ENCODE measurements at regions not wholly inside any gene's neighbourhood (a gene's known extent, or its start where the extent isn't known, plus 50 kb on each side); places are given as distances from the start of the nearest gene placed in this dataset.
"Not testable (repeated sequence)": the region's sequence is repeated elsewhere in the genome, so short reads cannot be mapped to it uniquely, and the experiment has no call there.

- DNase-seq = no peak
- Mint-ChIP-seq H3K4me1 (ENCODE audit: low read depth, unreplicated experiment) (no peaks in the 10 kb centered on the region), H3K9me3 (ENCODE audit: low read depth, unreplicated experiment) (peaks cover 4% of the 10 kb centered on the region), H3K27ac (ENCODE audit: unreplicated experiment) (no peak overlapping the region), H3K27me3 (ENCODE audit: unreplicated experiment) (no peaks in the 10 kb centered on the region), H3K4me3 (ENCODE audit: low read depth, unreplicated experiment) (no peak overlapping the region), H3K36me3 (ENCODE audit: insufficient read depth, unreplicated experiment) (no peaks in the 10 kb centered on the region)
- intact Hi-C loops (cut with micrococcal nuclease; ENCODE audit: unreplicated experiment) = no loop called here
- CTCF ChIA-PET = no interaction called here
- no TSS peak for BruUV-seq (replicated peaks)
- no peak for TF ChIP-seq CTCF (IDR thresholded peaks at IDR 0.05; ENCODE audit: unreplicated experiment)
Observed at GRCh38 chr18:34330308-34330707, 105.6 kb upstream of the NOL4 start.

- H3K27me3 Mint-ChIP-seq (ENCODE audit: unreplicated experiment); BruUV-seq (replicated peaks); H3K27ac Mint-ChIP-seq (ENCODE audit: unreplicated experiment); CTCF ChIA-PET; DNase-seq; H3K4me1 Mint-ChIP-seq (ENCODE audit: low read depth, unreplicated experiment); intact Hi-C loops (cut with micrococcal nuclease; ENCODE audit: unreplicated experiment); H3K36me3 Mint-ChIP-seq (ENCODE audit: insufficient read depth, unreplicated experiment); H3K9me3 Mint-ChIP-seq (ENCODE audit: low read depth, unreplicated experiment); H3K4me3 Mint-ChIP-seq (ENCODE audit: low read depth, unreplicated experiment): not testable (repeated sequence)
Observed at GRCh38 chr18:34330907-34331306, 106.2 kb upstream of the NOL4 start.

- H3K36me3 Mint-ChIP-seq (ENCODE audit: insufficient read depth, unreplicated experiment); H3K4me3 Mint-ChIP-seq (ENCODE audit: low read depth, unreplicated experiment); CTCF ChIA-PET; H3K27me3 Mint-ChIP-seq (ENCODE audit: unreplicated experiment); H3K9me3 Mint-ChIP-seq (ENCODE audit: low read depth, unreplicated experiment); intact Hi-C loops (cut with micrococcal nuclease; ENCODE audit: unreplicated experiment); DNase-seq; H3K27ac Mint-ChIP-seq (ENCODE audit: unreplicated experiment); BruUV-seq (replicated peaks); H3K4me1 Mint-ChIP-seq (ENCODE audit: low read depth, unreplicated experiment): not testable (repeated sequence)
Observed at GRCh38 chr18:34331343-34331742, 106.6 kb upstream of the NOL4 start.

GRCh38 chr18:34339155-34339554, 114.4 kb upstream of the NOL4 start:
- Mint-ChIP-seq H3K4me1 (ENCODE audit: low read depth, unreplicated experiment) (peaks cover 10% of the 10 kb centered on the region), H3K4me3 (ENCODE audit: low read depth, unreplicated experiment) (no peak overlapping the region), H3K9me3 (ENCODE audit: low read depth, unreplicated experiment) (no peaks in the 10 kb centered on the region), H3K36me3 (ENCODE audit: insufficient read depth, unreplicated experiment) (no peaks in the 10 kb centered on the region), H3K27ac (ENCODE audit: unreplicated experiment) (no peak overlapping the region), H3K27me3 (ENCODE audit: unreplicated experiment) (no peaks in the 10 kb centered on the region)
- intact Hi-C loops (cut with micrococcal nuclease; ENCODE audit: unreplicated experiment) = no loop called here
- no peak for DNase-seq
- no peak for TF ChIP-seq CTCF (IDR thresholded peaks at IDR 0.05; ENCODE audit: unreplicated experiment)
- CTCF ChIA-PET = interaction anchor here (0.8 kb wide), 1 partner anchor 39 kb away, joined by 3 read pairs; no protein-coding TSS in a partner anchor
- BruUV-seq (replicated peaks) = no TSS peak

GRCh38 chr18:34342960-34343359, 118.2 kb upstream of the NOL4 start:
- Mint-ChIP-seq H3K36me3 (ENCODE audit: insufficient read depth, unreplicated experiment) (no peaks in the 10 kb centered on the region), H3K27me3 (ENCODE audit: unreplicated experiment) (no peaks in the 10 kb centered on the region), H3K4me3 (ENCODE audit: low read depth, unreplicated experiment) (no peak overlapping the region), H3K9me3 (ENCODE audit: low read depth, unreplicated experiment) (no peaks in the 10 kb centered on the region), H3K4me1 (ENCODE audit: low read depth, unreplicated experiment) (peaks cover 10% of the 10 kb centered on the region), H3K27ac (ENCODE audit: unreplicated experiment) (no peak overlapping the region)
- intact Hi-C loops (cut with micrococcal nuclease; ENCODE audit: unreplicated experiment) = no loop called here
- DNase-seq = no peak
- no peak for TF ChIP-seq CTCF (IDR thresholded peaks at IDR 0.05; ENCODE audit: unreplicated experiment)
- no TSS peak for BruUV-seq (replicated peaks)
- CTCF ChIA-PET = no interaction called here
